ENCODE measurements at regions not wholly inside any gene's neighbourhood (a gene's known extent, or its start where the extent isn't known, plus 50 kb on each side); places are given as distances from the start of the nearest gene placed in this dataset.

DNA sequence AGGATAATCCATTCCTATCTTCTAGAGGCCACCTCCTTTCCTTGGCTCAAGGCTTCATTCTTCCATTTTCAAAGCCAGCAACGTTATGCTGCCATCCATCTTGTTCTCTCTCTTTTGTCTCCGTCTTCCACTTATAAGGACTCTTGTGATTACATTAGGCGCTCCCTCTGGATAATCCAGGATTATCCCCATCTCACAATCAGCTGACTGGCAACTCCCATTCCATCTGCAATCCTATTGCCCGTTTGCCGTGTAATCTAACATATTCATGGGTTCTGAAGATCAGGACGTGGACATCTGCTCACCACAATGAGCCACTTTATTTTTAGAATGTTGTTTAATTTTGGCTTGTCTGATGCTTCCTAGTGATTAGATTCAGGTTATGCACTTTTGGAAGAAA, 89.3 kb downstream of the EBNA1BP2 start:
- ATAC-seq (ENCODE audit: low FRiP score) = no peak
- intact Hi-C loops (cut with DNase I) = no loop called here
- H3K27ac ChIP-seq (ENCODE audit: low read depth in 1 of 2, low read length in 2 of 2) = no peak overlapping the region

DNA sequence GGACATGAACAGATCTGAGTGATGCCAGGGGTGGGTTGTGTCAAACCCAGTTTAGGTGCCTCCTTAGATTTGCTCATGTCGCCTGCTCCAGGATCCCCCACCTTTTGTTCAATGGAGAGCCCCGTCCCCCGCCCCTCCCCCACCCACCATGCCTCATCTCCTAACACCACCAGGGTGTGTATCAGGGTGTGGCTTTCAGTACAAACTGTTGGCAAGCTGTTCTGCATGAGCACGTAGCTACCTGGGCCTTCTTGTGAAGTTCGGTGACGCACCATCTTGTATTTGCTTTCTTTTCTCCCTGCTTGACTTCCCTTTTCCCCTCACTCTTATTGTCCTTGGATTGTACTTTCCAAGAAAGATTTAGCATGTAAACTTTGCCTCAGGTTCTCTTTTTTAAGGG, 94.8 kb downstream of the EBNA1BP2 start:
- DNase-seq = no peak
- no peaks in the 10 kb centered on the region for H3K4me1 ChIP-seq (ENCODE audit: control insufficient read depth in 1 of 2, insufficient read depth in 2 of 2, low read length in 2 of 2)
- H3K27me3 ChIP-seq (ENCODE audit: control insufficient read depth in 1 of 2, insufficient read depth in 2 of 2, low read length in 1 of 2) = no peaks in the 10 kb centered on the region
- H3K36me3 ChIP-seq (ENCODE audit: control insufficient read depth in 1 of 2, insufficient read depth in 2 of 2, low read length in 1 of 2) = no peaks in the 10 kb centered on the region
- no peak for ATAC-seq (ENCODE audit: low FRiP score)
- H3K4me3 ChIP-seq (ENCODE audit: low read length in 2 of 2) = no peak overlapping the region
- H3K9me3 ChIP-seq (ENCODE audit: control insufficient read depth, low read length) = no peaks in the 10 kb centered on the region
- WGBS, 2 donors = 72% methylated on average over 6 of the region's 6 CpGs
- no peak overlapping the region for H3K27ac ChIP-seq (ENCODE audit: low read depth in 1 of 2, low read length in 2 of 2)
- intact Hi-C loops (cut with DNase I) = loop anchor here in 1 of 2 donors (10.0 kb wide), 2 partner anchors 302 to 502 kb away; no protein-coding TSS in a partner anchor

More for the DNA sequence above, 89.3 kb downstream of the EBNA1BP2 start:
- no peak for DNase-seq
- Histone ChIP-seq H3K36me3 (ENCODE audit: control insufficient read depth in 1 of 2, insufficient read depth in 2 of 2, low read length in 1 of 2) (no peaks in the 10 kb centered on the region), H3K27me3 (ENCODE audit: control insufficient read depth in 1 of 2, insufficient read depth in 2 of 2, low read length in 1 of 2) (no peaks in the 10 kb centered on the region), H3K9me3 (ENCODE audit: control insufficient read depth, low read length) (no peaks in the 10 kb centered on the region), H3K4me3 (ENCODE audit: low read length in 2 of 2) (no peak overlapping the region), H3K4me1 (ENCODE audit: control insufficient read depth in 1 of 2, insufficient read depth in 2 of 2, low read length in 2 of 2) (no peaks in the 10 kb centered on the region)
- 69 to 70% methylated on average over 6 of the region's 6 CpGs for WGBS, 2 donors

DNA sequence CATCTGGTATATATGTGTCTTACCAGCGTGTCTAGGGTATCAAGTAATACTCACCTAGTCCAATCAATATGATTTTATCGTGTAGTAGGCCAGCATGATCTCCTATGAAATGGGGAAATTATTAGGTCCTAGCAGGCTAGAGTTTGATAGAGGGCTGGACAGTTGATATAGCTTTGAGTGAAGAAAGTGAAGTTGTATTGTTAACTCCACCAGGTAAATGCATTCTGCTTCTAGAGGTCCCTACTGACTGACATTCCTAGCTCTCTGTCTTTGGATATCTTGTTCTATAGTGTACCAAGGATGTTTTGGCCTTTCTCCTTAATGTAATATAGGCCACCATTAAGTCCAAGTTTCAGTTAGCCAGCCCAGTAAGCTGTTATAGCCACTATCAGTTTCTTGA, 97.4 kb downstream of the EBNA1BP2 start:
- DNase-seq (no peak), ATAC-seq (ENCODE audit: low FRiP score) (no peak)
- Histone ChIP-seq H3K36me3 (ENCODE audit: control insufficient read depth in 1 of 2, insufficient read depth in 2 of 2, low read length in 1 of 2) (no peaks in the 10 kb centered on the region), H3K27ac (ENCODE audit: low read depth in 1 of 2, low read length in 2 of 2) (no peak overlapping the region), H3K4me1 (ENCODE audit: control insufficient read depth in 1 of 2, insufficient read depth in 2 of 2, low read length in 2 of 2) (no peaks in the 10 kb centered on the region), H3K9me3 (ENCODE audit: control insufficient read depth, low read length) (no peaks in the 10 kb centered on the region), H3K4me3 (ENCODE audit: low read length in 2 of 2) (no peak overlapping the region), H3K27me3 (ENCODE audit: control insufficient read depth in 1 of 2, insufficient read depth in 2 of 2, low read length in 1 of 2) (no peaks in the 10 kb centered on the region)
- 90% methylated on average over 2 of the region's 2 CpGs for WGBS, 2 donors
- intact Hi-C loops (cut with DNase I) = loop anchor here (2.0 to 10.0 kb wide), 4 partner anchors 152 to 500 kb away; partner anchors contain the start of genes C1orf50 (in 1 of the 2) and P3H1 (in 1 of the 2)

DNA sequence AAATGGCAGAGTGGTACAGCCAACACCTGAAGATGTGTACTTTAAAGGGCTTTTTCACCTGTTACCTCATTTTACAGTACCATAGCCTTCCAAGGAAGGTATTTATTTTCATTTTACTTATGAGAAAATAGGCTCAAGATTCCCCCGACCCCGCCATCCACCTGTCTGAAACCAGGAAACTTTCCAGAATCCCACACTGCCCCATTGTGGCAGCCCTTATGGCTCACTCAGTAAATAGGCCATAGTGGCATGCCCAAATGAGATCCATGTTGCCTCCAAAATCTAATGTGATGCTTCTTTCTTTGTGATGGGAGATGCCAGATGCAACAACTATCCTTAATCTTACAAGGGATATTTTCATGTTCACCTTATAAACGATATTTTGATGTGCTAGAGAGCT, 97.8 kb downstream of the EBNA1BP2 start:
- Histone ChIP-seq H3K36me3 (ENCODE audit: control insufficient read depth in 1 of 2, insufficient read depth in 2 of 2, low read length in 1 of 2) (no peaks in the 10 kb centered on the region), H3K4me3 (ENCODE audit: low read length in 2 of 2) (no peak overlapping the region), H3K4me1 (ENCODE audit: control insufficient read depth in 1 of 2, insufficient read depth in 2 of 2, low read length in 2 of 2) (no peaks in the 10 kb centered on the region), H3K27me3 (ENCODE audit: control insufficient read depth in 1 of 2, insufficient read depth in 2 of 2, low read length in 1 of 2) (no peaks in the 10 kb centered on the region), H3K9me3 (ENCODE audit: control insufficient read depth, low read length) (no peaks in the 10 kb centered on the region), H3K27ac (ENCODE audit: low read depth in 1 of 2, low read length in 2 of 2) (no peak overlapping the region)
- intact Hi-C loops (cut with DNase I) = loop anchor here (2.0 to 10.0 kb wide), 4 partner anchors 151 to 499 kb away; partner anchors contain the start of genes C1orf50 (in 1 of the 2) and P3H1 (in 1 of the 2)
- ATAC-seq (ENCODE audit: low FRiP score) (no peak), DNase-seq (no peak)
- WGBS, 2 donors = 79 to 84% methylated on average over 3 of the region's 3 CpGs

DNA sequence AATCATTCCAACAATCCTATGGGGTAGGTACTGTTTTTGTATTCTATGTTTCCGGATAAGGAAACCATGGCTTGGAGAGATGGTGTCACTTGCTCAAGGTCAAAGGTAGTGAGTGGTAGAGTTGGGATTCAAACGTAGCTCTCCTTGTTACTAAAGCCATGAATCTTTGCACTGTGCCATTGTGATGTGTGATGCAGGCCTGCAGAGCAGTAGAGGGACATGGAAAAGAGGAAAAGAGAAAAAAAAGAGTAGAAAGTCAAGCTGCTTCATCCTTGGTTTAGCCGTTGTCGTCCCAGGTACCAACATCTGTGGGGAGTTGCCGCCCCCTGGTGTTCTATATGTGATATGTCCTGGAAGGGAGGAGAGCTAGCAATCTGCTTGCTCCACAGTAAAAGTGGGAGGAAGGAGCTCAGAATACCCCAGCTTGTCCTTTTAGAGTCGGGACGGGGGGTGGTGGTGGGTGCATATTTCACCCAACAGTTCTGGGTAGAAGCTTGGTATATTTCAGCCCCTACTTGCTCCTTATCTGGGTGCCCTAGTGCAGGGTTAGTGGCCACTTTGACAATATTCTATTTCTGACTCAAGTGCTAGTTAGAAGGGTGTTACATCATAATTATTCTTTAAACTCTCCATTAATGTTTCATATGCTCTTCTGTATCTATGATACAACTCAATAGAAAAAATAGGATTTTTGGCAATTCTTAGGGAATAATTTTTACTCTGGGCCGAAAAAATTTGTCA, 98.4 kb downstream of the EBNA1BP2 start:
- H3K9me3 ChIP-seq (ENCODE audit: control insufficient read depth, low read length) = no peaks in the 10 kb centered on the region
- no peaks in the 10 kb centered on the region for H3K27me3 ChIP-seq (ENCODE audit: control insufficient read depth in 1 of 2, insufficient read depth in 2 of 2, low read length in 1 of 2)
- intact Hi-C loops (cut with DNase I) = loop anchor here (2.0 to 10.0 kb wide), 5 partner anchors 151 to 499 kb away; partner anchors contain the start of genes C1orf50 (in 1 of the 2) and P3H1 (in 1 of the 2)
- H3K4me3 ChIP-seq (ENCODE audit: low read length in 2 of 2) = no peak overlapping the region
- H3K4me1 ChIP-seq (ENCODE audit: control insufficient read depth in 1 of 2, insufficient read depth in 2 of 2, low read length in 2 of 2) = no peaks in the 10 kb centered on the region
- no peaks in the 10 kb centered on the region for H3K36me3 ChIP-seq (ENCODE audit: control insufficient read depth in 1 of 2, insufficient read depth in 2 of 2, low read length in 1 of 2)
- WGBS, 2 donors = 21 to 23% methylated on average over 8 of the region's 8 CpGs
- ATAC-seq (ENCODE audit: low FRiP score) (peak; percentile 91), DNase-seq (peak; percentile 70 to 82)
- no peak overlapping the region for H3K27ac ChIP-seq (ENCODE audit: low read depth in 1 of 2, low read length in 2 of 2)

DNA sequence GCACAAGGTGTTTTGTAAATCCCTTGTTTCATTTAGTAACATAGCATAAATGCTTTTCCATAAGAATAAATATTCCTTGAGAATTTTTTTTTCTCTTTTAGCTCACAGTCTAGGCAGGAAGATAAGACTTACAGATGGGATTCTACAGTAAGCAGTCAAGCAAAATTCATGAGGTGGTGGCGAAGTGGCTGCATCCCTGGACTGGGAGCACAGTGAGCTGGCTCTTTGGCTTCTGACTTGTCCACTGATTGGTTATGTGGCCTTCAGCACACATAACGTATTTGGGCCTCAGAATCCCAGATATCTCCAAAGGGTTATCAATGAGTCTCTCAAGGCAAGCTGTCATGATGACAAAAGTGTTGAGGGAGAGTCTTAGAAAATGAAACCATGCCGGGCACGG, 99.8 kb downstream of the EBNA1BP2 start:
- Histone ChIP-seq H3K9me3 (ENCODE audit: control insufficient read depth, low read length) (no peaks in the 10 kb centered on the region), H3K4me1 (ENCODE audit: control insufficient read depth in 1 of 2, insufficient read depth in 2 of 2, low read length in 2 of 2) (no peaks in the 10 kb centered on the region), H3K4me3 (ENCODE audit: low read length in 2 of 2) (no peak overlapping the region), H3K36me3 (ENCODE audit: control insufficient read depth in 1 of 2, insufficient read depth in 2 of 2, low read length in 1 of 2) (no peaks in the 10 kb centered on the region), H3K27ac (ENCODE audit: low read depth in 1 of 2, low read length in 2 of 2) (no peak overlapping the region), H3K27me3 (ENCODE audit: control insufficient read depth in 1 of 2, insufficient read depth in 2 of 2, low read length in 1 of 2) (no peaks in the 10 kb centered on the region)
- intact Hi-C loops (cut with DNase I) = loop anchor here (2.0 to 10.0 kb wide), 4 partner anchors 160 to 498 kb away; partner anchors contain the start of genes C1orf50 (in 1 of the 2) and P3H1 (in 1 of the 2)
- no peak for DNase-seq
- ATAC-seq (ENCODE audit: low FRiP score) = no peak
- 87 to 88% methylated on average over 4 of the region's 4 CpGs for WGBS, 2 donors

DNA sequence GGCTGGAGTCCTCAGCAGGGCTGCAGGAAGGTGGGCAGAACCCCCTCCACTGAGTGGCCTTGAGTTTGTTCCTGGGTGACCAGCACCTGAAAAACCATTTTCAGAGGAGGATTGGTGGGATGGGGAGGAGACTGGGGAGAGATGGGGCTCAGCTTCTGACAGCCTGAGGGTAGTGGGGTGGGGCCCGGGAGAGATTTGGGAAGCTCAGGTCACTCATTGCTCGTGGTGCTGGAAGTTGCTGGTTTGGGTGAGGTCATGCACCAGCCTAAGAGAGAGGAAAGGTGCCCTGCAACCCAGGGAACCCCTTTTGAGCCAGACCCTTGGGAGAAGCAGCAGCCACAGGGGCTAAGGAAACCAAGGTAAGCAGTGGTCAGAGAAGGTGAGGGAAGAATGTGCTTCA, 100.8 kb downstream of the EBNA1BP2 start:
- H3K27ac ChIP-seq (ENCODE audit: low read depth in 1 of 2, low read length in 2 of 2) = no peak overlapping the region
- ATAC-seq (ENCODE audit: low FRiP score) (no peak), DNase-seq (no peak)
- H3K4me1 ChIP-seq (ENCODE audit: control insufficient read depth in 1 of 2, insufficient read depth in 2 of 2, low read length in 2 of 2) = no peaks in the 10 kb centered on the region
- intact Hi-C loops (cut with DNase I) = loop anchor here (5.0 to 10.0 kb wide), 3 partner anchors 296 to 496 kb away; partner anchors contain the start of genes C1orf50 (in 1 of the 2) and P3H1 (in 1 of the 2)
- no peaks in the 10 kb centered on the region for H3K36me3 ChIP-seq (ENCODE audit: control insufficient read depth in 1 of 2, insufficient read depth in 2 of 2, low read length in 1 of 2)
- H3K4me3 ChIP-seq (ENCODE audit: low read length in 2 of 2) = no peak overlapping the region
- no peaks in the 10 kb centered on the region for H3K27me3 ChIP-seq (ENCODE audit: control insufficient read depth in 1 of 2, insufficient read depth in 2 of 2, low read length in 1 of 2)
- no peaks in the 10 kb centered on the region for H3K9me3 ChIP-seq (ENCODE audit: control insufficient read depth, low read length)
- 90 to 95% methylated on average over 2 of the region's 2 CpGs for WGBS, 2 donors

DNA sequence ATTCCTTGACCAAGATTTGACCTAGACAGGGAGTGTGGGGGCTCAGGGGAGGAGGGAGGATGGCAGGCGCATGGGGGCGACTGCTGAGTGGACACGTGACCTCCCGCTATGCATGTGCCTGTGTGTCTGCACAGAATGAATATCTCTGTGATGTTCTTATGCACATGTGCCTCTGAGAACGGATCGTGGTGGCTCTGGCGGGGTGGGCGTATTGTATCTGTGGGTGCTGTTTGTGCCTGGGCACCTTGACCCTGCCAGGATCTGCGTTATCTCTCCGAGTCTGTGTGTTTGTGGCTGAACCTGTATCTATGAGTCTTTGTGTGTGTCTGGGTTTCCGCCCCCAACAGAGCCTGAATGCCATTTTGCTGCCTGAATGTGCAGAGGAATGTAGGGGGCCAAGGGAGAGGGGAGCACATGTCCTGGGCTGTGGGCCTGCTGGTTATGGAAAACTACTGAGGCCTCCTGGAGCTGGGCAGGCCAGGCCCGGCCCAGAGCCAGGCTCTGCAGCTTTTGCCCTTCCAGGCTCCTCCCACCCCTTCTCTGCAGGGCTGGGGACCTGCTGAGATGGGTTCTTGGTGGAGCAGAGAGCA, 102.5 kb downstream of the EBNA1BP2 start:
- DNase-seq = no peak
- no peak for ATAC-seq (ENCODE audit: low FRiP score)
- Histone ChIP-seq H3K9me3 (ENCODE audit: control insufficient read depth, low read length) (no peaks in the 10 kb centered on the region), H3K4me1 (ENCODE audit: control insufficient read depth in 1 of 2, insufficient read depth in 2 of 2, low read length in 2 of 2) (no peaks in the 10 kb centered on the region), H3K4me3 (ENCODE audit: low read length in 2 of 2) (no peak overlapping the region), H3K27ac (ENCODE audit: low read depth in 1 of 2, low read length in 2 of 2) (no peak overlapping the region), H3K27me3 (ENCODE audit: control insufficient read depth in 1 of 2, insufficient read depth in 2 of 2, low read length in 1 of 2) (no peaks in the 10 kb centered on the region), H3K36me3 (ENCODE audit: control insufficient read depth in 1 of 2, insufficient read depth in 2 of 2, low read length in 1 of 2) (no peaks in the 10 kb centered on the region)
- intact Hi-C loops (cut with DNase I) = loop anchor here (5.0 to 10.0 kb wide), 3 partner anchors 295 to 495 kb away; partner anchors contain the start of genes C1orf50 (in 1 of the 2) and P3H1 (in 1 of the 2)
- WGBS, 2 donors = 92 to 95% methylated on average over 12 of the region's 12 CpGs

Measured in aorta (tissue), 5 donors.